ENCODE measurements at regions not wholly inside any gene's neighbourhood (a gene's known extent, or its start where the extent isn't known, plus 50 kb on each side); places are given as distances from the start of the nearest gene placed in this dataset.
"Not testable (repeated sequence)": the region's sequence is repeated elsewhere in the genome, so short reads cannot be mapped to it uniquely, and the experiment has no call there.

DNA sequence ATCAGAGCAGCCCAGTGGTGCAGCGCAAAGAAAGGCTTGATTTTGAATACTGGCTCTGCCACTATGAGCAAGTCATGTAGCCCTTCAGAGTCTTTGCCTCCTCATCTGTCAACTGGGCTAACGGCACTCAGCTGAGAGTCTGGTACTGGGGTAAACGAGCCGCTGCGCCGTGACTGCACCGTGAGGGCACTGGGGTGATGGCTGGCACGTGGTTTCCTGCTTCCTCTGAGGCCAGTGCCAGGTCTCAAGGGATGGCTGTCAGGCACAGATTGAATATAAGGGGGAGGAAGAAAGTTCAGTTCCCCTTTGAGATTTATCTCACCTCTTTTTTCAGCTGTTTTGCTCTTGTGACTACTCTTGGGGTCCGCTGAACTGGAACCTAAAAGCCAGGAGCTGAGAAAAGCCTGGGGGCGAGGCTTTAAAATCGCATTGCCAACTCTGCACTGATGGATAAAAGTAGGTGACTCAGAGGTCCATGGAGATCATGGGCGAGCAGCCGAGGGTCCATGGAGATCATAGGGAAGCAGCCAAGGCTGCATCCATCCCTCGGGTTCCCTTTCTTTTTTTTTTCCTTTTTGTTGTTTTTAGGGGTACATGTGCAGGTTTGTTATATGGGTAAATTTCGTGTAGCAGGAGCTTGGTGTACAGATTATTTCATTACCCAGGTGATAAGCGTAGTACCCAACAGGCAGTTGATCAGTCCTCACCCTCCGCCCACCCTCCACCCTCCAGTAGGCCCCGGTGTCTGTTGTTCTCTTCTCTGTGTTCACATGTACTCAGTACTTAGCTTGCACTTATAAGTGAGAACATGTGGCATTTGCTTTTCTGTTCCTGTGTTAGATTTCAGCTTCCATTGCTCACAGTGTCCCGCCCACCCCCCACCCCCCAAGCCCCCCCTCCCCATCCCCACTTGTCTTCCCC lies 114.3 kb downstream of the SPP2 start:
- DNase-seq (ENCODE audit: low read depth in 2 of 3, low spot score in 1 of 3), result peak in 1 of 3 donors; percentile 2

DNA sequence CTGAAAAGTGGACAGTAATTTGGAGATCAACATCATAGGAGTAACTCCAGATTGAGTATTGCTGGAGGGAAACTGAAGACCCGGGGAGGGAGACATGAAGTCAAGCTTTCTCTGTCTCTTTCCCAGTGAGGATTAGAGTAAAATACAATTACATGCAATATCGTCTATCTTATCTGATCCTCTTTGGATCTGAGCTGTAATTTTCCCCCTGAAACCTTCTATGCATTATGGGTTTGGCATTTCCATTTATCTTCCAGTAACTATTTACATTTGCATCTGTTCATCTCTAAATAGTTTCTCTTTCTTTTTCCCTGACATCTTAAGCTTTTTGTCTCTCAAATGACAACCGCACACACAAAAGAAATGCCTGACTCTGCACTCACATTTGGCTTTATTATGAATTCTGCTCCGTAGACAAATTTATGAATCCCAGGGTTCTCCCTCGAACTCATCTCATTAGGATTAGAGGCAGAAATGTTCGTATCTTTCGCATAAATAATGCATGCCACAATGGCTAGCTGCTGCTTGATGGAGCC lies 113.1 kb downstream of the SPP2 start:
- DNase-seq (ENCODE audit: low read depth in 2 of 3, low spot score in 1 of 3), result no peak

- no peak for DNase-seq (ENCODE audit: low read depth in 2 of 3, low spot score in 1 of 3)
Observed at GRCh38 chr2:234162861-234163260, 112.4 kb downstream of the SPP2 start.

- DNase-seq (ENCODE audit: low read depth in 2 of 3, low spot score in 1 of 3), result no peak
Observed at GRCh38 chr2:234161932-234162331, 111.4 kb downstream of the SPP2 start.

DNA sequence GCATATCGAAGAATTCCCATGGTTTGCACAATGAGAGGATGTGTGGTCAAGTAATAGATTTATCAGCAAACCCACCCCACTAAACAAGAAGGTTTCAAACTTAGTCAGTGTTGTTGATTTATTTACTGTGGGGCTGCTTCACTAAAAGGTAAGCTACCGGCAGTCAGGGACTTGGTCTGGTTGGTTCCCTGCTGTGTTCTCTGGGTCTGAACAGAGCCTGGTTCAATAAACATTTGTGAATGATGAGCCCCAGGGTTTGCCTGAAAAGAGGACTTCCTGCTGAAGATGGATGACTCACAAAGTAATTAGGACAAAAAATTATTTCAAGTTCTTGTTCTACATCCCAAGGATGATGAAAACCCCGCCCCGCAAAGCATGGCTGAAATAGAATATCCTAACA lies 108.3 kb downstream of the SPP2 start:
- DNase-seq (ENCODE audit: low read depth in 2 of 3, low spot score in 1 of 3), result no peak

DNA sequence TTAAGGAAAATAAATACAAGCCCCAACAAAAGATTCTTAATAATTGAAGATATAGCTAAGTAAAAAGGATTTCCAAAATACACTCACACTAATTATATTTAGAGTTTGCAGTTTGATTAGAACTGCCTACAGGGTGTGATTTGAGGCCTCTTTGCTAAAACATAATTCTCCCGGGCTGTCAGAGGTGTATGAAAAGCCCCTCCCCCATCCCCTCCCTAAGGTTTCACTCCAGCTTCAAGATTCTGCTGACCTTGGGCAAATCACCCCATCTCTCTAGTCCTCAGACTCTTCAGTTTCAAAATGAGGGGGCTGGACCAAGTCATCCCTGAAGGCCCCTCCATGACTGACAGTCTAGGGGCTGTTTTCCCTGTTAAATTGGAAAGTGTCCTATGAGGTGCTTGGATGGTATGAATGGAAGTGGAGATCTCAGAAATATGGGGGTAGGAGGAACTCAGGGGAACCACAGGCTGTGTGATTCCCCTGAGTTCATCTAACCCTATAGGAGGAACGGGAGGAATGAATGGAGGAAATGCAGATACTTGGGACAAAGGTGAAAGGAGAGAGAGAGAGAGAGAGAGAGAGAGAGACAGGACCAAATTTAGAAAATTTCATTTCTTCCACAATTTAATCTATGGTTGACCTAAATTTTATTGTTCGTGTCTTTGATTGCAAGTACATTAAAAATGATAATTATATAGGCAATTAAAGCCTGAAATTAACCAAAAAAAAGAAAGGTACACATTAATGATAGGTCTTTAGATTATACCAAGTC lies 107.5 kb downstream of the SPP2 start:
- no peak for DNase-seq (ENCODE audit: low read depth in 2 of 3, low spot score in 1 of 3)

- no peak for DNase-seq (ENCODE audit: low read depth in 2 of 3, low spot score in 1 of 3)
Observed at GRCh38 chr2:234156326-234156725, 105.8 kb downstream of the SPP2 start.

DNA sequence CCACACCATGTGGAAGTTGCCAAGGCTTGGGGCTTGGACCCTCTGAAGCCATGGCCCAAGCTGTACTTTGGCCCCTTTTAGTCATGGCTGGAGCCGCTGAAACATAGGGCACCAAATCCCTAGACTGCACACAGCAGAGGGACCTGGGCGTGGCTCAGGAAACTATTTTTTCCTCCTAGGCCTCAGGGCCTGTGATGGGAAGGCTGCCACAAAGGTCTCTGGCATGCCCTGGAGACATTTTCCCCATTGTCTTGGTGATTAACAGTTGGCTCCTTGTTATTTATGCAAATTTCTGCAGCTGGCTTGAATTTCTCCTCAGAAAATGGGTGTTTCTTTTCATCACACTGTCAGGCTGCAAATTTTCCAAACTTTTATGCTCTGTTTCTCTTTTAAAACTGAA lies 102.3 kb downstream of the SPP2 start:
- not testable (repeated sequence) for DNase-seq (ENCODE audit: low read depth in 2 of 3, low spot score in 1 of 3)

- DNase-seq (ENCODE audit: low read depth in 2 of 3, low spot score in 1 of 3), result no peak
Observed at GRCh38 chr2:234147335-234147861, 96.9 kb downstream of the SPP2 start.

DNA sequence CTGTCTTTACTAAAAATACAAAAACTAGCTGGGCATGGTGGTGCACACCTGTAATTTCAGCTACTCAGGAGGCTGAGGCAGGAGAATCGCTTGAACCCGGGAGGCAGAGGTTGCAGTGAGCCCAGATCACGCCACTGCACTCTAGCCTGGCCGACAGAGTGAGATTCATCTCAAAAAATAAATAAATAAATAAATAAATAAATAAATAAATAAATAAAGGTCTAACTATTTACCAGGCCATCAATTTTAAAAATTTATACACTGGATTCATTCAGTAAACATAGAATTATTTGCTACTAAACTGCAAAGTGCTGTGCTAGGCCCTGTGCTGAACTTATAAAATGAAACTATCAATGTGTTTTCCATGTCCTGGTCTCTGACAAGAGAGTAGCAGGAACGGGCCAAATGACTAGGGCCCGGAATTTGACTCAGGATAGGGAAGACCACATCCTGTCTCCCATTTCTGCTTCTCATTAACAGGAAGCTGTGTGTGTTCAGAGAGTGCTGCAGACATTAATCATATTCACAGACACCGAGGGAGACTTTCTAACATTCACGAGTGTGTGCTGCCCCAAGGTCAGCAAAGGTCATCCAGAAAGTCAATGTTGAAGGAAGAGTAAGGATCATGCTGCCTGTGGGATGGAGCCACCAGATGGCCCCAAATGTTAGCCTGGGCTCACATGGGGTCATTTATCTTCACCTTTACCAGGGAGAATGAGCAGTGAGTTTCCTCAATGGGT lies 95.8 kb downstream of the SPP2 start:
- no peak for DNase-seq (ENCODE audit: low read depth in 2 of 3, low spot score in 1 of 3)

GRCh38 chr2:234145511-234145910 lies 95.0 kb downstream of the SPP2 start:
- no peak for DNase-seq (ENCODE audit: low read depth in 2 of 3, low spot score in 1 of 3)

- no peak for DNase-seq (ENCODE audit: low read depth in 2 of 3, low spot score in 1 of 3)
Observed at GRCh38 chr2:234145057-234145456, 94.6 kb downstream of the SPP2 start.

DNA sequence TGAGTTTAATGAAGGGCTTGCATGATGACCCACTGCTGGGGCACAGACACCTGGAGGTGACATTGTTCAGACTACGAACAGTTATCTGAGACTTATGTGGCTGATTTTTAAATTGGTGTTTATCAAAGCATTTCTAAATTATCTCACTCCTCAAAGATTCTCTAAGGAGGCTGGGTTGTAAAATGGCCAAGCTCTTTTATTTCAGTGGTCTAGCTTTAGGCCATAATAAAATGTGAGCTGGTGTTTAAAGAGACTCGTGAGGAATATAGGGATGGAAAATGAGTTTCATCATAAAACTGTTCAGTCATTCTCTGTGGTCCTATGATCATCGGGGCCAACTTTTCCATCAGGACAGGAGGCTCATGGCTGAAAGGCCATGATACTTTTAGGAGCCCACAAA lies 93.4 kb downstream of the SPP2 start:
- no peak for DNase-seq (ENCODE audit: low read depth in 2 of 3, low spot score in 1 of 3)

- no peak for DNase-seq (ENCODE audit: low read depth in 2 of 3, low spot score in 1 of 3)
Observed at GRCh38 chr2:234142530-234142929, 92.0 kb downstream of the SPP2 start.

- DNase-seq (ENCODE audit: low read depth in 2 of 3, low spot score in 1 of 3), result no peak
Observed at GRCh38 chr2:234139755-234140154, 89.3 kb downstream of the SPP2 start.

DNA sequence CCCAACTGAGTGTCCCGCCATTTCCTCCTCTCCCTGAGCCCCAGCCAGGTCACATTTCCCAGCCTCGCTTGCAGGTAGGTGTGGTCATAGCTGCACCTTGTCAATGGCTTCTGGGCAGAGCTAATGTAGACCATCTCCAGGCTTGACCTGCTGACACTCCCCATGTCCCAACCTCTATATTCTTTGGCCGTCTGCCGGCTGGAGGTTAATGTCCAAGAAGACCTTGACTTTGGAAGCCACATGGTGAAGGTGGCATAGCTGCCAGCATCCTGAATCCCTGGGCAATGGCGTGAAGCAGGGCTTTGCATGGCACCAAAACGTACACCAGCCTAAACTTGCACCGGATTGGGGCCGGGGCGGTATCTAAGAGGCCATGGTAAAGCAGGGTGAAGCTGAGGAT lies 88.3 kb downstream of the SPP2 start:
- no peak for DNase-seq (ENCODE audit: low read depth in 2 of 3, low spot score in 1 of 3)

DNA sequence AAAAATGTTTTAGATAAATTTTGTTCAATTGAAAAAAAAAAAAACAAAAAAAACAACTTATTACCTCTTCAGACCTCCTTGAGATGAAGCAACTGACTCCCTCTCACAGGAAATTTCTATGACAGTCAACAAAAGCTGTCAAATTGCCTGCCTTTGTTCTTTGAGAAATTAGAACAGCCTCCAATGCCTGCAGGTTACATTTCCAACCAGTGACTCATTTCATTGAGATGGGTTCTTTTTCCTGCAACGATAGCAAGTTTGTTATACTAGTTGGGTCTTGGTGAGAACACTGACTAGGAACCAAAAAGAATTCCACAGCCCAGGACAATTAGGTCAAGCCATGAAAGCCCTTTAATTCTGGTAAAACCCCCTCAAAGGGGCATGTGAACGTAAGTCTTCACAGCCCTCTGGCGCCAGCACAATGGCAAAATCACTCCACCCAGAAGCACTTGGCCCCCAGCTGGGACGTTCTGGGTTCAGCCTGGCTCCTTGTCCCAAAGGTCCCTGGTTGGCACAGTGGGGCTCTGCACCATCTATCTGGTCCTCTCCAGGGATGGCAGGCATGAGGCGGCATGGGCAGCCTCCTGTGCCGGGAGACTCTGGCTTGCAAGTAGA lies 87.0 kb downstream of the SPP2 start:
- DNase-seq (ENCODE audit: low read depth in 2 of 3, low spot score in 1 of 3), result no peak

DNA sequence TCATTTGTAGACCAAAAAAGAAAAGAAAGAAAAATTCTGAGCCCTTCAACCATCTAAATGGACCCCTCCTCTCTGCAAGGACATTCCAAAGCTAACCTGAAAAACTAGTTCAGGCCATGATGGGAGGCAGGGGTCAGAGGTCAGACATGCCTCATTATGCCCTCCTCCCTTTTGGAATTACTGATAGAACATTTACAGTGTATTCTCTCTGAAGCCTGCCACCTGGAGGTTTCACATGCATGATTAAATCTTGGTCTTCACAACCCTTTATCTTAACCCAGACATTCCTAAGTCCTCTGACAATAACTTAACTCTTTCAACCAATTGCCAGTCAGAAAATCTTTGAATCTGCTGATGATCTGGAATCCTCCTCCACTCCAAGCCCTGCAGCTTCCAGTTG lies 86.0 kb downstream of the SPP2 start:
- DNase-seq (ENCODE audit: low read depth in 2 of 3, low spot score in 1 of 3), result no peak

DNA sequence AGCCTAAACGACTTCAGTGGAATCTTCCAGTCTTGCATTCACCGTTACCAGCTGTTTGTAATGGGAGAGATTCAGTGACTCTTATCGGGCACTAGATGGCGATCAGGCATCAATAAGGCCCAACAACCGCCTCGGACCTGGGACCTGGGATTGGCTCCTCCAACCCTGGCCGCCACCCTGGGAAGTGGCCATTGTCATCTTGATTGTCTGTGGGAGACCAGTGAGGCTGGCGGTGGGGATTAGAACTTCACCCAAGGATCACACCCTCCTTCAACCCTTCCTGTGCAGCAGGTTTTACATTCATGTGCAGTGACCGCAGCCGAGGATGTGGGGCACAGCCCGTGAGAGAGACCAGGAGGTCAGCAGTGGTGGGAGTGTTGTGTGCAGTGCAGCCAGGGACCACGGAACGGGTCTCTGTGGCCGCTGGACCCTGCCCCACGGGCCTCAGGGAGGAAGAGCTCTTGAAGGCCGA lies 85.3 kb downstream of the SPP2 start:
- peak; percentile 28 to 44 (median 40) for DNase-seq (ENCODE audit: low read depth in 2 of 3, low spot score in 1 of 3)

DNA sequence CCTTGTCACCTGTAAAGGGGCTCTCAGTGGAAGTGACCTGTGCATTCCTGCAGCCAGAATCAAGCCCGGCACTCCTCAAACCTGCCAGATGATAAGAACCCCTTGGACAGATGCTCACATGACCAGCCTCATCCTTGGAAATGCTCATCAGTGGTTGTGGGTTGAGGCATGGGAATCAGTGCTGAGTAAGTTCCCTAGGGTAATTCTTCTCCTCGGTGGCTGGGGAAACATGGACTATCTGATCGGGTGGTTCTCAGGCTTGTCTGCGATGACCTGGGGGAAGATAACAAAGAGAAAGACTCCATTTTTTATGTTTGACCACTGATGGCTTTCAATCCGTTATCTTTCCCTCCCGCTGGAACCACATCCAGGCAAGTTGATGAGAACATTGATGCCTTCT lies 84.0 kb downstream of the SPP2 start:
- DNase-seq (ENCODE audit: low read depth in 2 of 3, low spot score in 1 of 3), result no peak

- DNase-seq (ENCODE audit: low read depth in 2 of 3, low spot score in 1 of 3), result no peak
Observed at GRCh38 chr2:234133004-234133403, 82.5 kb downstream of the SPP2 start.
